HFFc6 (cell line): ENCODE measurements at regions not wholly inside any gene's neighbourhood (a gene's known extent, or its start where the extent isn't known, plus 50 kb on each side); places are given as distances from the start of the nearest gene placed in this dataset.

Experiments
- DNase-seq: peaks from one replicate; pipeline ENCODE4 v3.0.0-alpha.2; 2018
- H3K27ac Mint-ChIP-seq: 2 replicates; pipeline ENCODE4 v1.8.0; 2020; ENCODE audit warnings: mild to moderate bottlenecking, mixed read lengths
- H3K27me3 Mint-ChIP-seq: 2 replicates; pipeline ENCODE4 v1.8.0; 2021; ENCODE audit warnings: mild to moderate bottlenecking, moderate library complexity, mixed read lengths; ENCODE audit not compliant: insufficient read depth
- H3K36me3 Mint-ChIP-seq: 2 replicates; pipeline ENCODE4 v1.8.0; 2021; ENCODE audit warnings: low read depth, mixed read lengths
- H3K4me1 Mint-ChIP-seq: 2 replicates; pipeline ENCODE4 v1.8.0; 2020; ENCODE audit warnings: low read depth, mixed read lengths
- H3K4me3 Mint-ChIP-seq: 2 replicates; pipeline ENCODE4 v1.8.0; 2020; ENCODE audit warnings: mild to moderate bottlenecking, moderate library complexity, mixed read lengths
- H3K9me3 Mint-ChIP-seq: 2 replicates; pipeline ENCODE4 v1.8.0; 2020; ENCODE audit warnings: mild to moderate bottlenecking, mixed read lengths
- TF ChIP-seq, protein P1 (sequence below): fragments of 200-600 bp; sonication (generic); IDR thresholded peaks from 2 replicates; pipeline ENCODE4 v1.5.0; 2021; ENCODE audit warnings: antibody characterized with exemption, mild to moderate bottlenecking

DNA sequence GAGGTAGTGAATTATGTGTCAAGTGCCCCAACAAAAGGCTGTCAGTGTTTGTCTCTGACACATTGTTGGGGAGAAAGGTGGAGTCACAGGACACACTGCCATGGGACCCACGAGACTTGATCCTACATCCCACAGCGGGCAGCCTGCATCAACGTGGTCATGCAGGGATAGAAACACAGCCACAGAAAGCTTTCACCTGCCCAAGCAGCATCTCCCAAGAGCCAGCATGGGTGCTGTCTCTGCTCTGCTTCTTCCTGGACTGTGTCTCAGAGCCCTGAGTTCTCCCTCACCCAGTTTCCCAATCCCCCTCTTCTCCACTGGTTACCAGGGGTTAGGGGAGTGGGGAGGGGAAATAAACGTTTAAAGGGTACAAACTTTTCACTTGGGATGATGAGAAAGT, 97.2 kb downstream of the VPREB1 start:
- peaks cover 14% of the 10 kb centered on the region for H3K27me3 Mint-ChIP-seq
- DNase-seq, result no peak

DNA sequence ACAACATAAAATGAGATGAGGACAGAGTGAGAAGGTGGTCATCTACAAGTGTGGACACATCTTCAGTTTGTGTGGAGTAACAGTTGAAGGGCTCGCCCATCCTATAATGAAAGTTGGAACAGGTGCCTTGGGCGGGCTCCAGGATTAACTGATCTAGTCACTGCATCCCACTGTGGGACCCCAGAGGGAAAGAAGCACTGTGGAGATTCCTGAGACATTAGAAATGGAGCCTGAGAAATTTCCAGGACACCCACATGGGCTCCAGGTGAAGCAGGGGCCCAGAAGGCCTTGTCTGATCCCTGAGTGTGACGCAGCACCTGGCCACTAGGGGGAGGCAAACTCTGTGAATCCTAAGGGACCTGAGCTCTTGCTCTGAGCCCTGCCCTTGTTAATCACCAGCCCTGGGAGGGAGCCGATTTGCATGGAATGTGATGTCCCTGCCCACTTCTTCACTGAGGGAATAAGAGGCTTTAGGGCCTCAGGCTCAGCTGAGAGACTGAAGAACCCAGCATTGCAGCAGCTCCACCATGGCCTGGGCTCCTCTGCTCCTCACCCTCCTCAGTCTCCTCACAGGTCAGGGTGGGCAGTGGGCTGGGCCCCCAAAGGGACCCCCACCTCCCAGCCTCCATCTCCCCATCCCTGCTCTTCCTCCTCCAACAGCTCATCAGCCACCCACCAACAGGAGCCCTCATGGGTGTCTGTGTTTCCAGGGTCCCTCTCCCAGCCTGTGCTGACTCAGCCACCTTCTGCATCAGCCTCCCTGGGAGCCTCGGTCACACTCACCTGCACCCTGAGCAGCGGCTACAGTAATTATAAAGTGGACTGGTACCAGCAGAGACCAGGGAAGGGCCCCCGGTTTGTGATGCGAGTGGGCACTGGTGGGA, 98.4 kb downstream of the VPREB1 start:
- DNase-seq, result no peak
- peaks cover 18% of the 10 kb centered on the region for H3K27me3 Mint-ChIP-seq
- TF ChIP-seq, protein P1, sequence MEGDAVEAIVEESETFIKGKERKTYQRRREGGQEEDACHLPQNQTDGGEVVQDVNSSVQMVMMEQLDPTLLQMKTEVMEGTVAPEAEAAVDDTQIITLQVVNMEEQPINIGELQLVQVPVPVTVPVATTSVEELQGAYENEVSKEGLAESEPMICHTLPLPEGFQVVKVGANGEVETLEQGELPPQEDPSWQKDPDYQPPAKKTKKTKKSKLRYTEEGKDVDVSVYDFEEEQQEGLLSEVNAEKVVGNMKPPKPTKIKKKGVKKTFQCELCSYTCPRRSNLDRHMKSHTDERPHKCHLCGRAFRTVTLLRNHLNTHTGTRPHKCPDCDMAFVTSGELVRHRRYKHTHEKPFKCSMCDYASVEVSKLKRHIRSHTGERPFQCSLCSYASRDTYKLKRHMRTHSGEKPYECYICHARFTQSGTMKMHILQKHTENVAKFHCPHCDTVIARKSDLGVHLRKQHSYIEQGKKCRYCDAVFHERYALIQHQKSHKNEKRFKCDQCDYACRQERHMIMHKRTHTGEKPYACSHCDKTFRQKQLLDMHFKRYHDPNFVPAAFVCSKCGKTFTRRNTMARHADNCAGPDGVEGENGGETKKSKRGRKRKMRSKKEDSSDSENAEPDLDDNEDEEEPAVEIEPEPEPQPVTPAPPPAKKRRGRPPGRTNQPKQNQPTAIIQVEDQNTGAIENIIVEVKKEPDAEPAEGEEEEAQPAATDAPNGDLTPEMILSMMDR, result peak; percentile 90
- H3K36me3 Mint-ChIP-seq, result no peaks in the 10 kb centered on the region
- no peak overlapping the region for H3K4me3 Mint-ChIP-seq
- H3K4me1 Mint-ChIP-seq, result no peaks in the 10 kb centered on the region
- H3K9me3 Mint-ChIP-seq, result no peaks in the 10 kb centered on the region
- no peak overlapping the region for H3K27ac Mint-ChIP-seq

More for the DNA sequence above, 97.2 kb downstream of the VPREB1 start:
- Mint-ChIP-seq H3K4me1 (no peaks in the 10 kb centered on the region), H3K27ac (no peak overlapping the region), H3K36me3 (no peaks in the 10 kb centered on the region), H3K4me3 (no peak overlapping the region), H3K9me3 (no peaks in the 10 kb centered on the region)
- TF ChIP-seq, protein P1, result no peak

DNA sequence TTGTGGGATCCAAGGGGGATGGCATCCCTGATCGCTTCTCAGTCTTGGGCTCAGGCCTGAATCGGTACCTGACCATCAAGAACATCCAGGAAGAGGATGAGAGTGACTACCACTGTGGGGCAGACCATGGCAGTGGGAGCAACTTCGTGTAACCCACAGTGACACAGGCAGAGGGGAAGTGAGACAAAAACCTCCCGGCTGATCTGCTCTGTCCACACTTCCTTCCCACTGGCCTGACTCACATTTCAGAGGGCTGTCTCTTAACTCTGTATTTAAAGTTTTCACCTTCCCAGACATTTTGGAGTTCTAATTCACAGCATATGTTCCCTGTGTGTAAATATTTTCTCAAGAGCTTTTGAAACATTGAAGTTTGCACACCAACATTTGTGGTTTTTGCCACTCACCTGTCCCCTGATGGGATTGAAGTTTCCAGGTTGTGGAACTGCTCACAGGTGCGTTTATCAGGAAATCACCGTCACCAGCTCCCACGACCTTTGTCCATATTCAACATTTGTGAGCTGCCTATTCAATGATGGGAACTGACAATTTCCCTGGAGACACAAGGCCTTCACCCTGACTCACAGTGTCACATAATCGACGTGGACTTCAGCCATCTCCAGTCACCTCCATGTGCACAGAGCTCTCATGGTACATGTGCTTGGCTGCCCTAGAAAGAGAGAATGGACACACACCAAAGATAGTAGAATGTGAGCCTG, 99.2 kb downstream of the VPREB1 start:
- Mint-ChIP-seq H3K27me3 (peaks cover 18% of the 10 kb centered on the region), H3K4me3 (no peak overlapping the region), H3K4me1 (no peaks in the 10 kb centered on the region), H3K9me3 (no peaks in the 10 kb centered on the region), H3K36me3 (no peaks in the 10 kb centered on the region), H3K27ac (no peak overlapping the region)
- no peak for DNase-seq
- TF ChIP-seq, protein P1, result no peak

DNA sequence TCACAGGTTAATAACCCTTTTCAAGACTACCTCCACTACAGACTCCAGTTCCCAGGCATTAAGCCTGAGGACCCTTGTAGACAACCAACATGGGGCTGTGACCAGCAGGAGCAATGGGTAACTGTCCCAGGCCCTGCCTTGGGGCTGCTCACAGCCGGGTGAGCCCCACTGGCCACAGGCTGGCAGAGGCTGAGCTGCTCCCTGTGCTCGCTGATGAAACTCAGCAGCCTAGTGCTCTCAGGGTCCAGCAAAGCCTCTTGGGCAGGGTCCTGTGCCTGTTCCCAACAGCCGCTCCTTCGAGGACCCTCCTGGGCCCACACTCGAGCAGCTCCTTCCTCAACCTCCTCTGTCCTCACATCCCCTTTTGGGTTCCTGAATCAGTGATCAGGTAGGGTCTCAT, 99.8 kb downstream of the VPREB1 start:
- TF ChIP-seq, protein P1, result no peak
- Mint-ChIP-seq H3K9me3 (no peaks in the 10 kb centered on the region), H3K4me1 (no peaks in the 10 kb centered on the region), H3K27ac (no peak overlapping the region), H3K36me3 (no peaks in the 10 kb centered on the region), H3K4me3 (no peak overlapping the region), H3K27me3 (peaks cover 16% of the 10 kb centered on the region; the same call in 1 of the 2 replicates)
- DNase-seq, result no peak

DNA sequence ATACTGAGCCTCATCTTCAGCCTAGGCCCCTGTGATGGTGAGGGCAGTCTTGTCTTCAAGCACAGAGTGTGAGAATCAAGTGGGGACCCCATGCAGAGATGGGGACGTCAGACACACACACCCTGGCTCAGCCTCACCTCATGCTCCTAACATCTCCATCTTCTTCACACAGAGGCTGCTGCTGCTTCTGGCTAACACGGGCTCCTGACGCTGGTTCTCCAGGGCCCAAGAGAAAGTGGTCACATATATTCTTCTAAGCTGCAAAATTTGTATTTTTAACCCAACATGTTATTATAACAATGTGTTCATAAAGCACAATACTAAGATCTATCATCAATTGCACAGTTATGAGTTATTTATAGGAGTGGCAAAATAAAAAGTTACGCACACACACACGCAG, 101.2 kb downstream of the VPREB1 start:
- DNase-seq, result no peak
- no peaks in the 10 kb centered on the region for H3K9me3 Mint-ChIP-seq
- peaks cover 24% of the 10 kb centered on the region; the same call in 1 of the 2 replicates for H3K27me3 Mint-ChIP-seq
- no peaks in the 10 kb centered on the region for H3K36me3 Mint-ChIP-seq
- H3K27ac Mint-ChIP-seq, result no peak overlapping the region
- TF ChIP-seq, protein P1, result no peak
- no peaks in the 10 kb centered on the region for H3K4me1 Mint-ChIP-seq
- no peak overlapping the region for H3K4me3 Mint-ChIP-seq
